Nephron (organoid): ENCODE measurements at regions not wholly inside any gene's neighbourhood (a gene's known extent, or its start where the extent isn't known, plus 50 kb on each side); places are given as distances from the start of the nearest gene placed in this dataset.
"Not testable (repeated sequence)": the region's sequence is repeated elsewhere in the genome, so short reads cannot be mapped to it uniquely, and the experiment has no call there.

Experiments used
- H3K27ac Mint-ChIP-seq, 3 experiments: 2 replicates each; pipeline ENCODE4 v1.8.0; 2020; ENCODE audit warnings: mixed read lengths in 3 of 3, mild to moderate bottlenecking in 2 of 3, moderate library complexity in 1 of 3
- H3K27me3 Mint-ChIP-seq: 2 replicates; pipeline ENCODE4 v1.8.0; 2021; ENCODE audit warnings: low read depth, mild to moderate bottlenecking, moderate library complexity, mixed read lengths
- H3K36me3 Mint-ChIP-seq: 2 replicates; pipeline ENCODE4 v1.8.0; 2020; ENCODE audit warnings: low read depth, mixed read lengths
- H3K4me1 Mint-ChIP-seq: 2 replicates; pipeline ENCODE4 v1.8.0; 2020; ENCODE audit warnings: mixed read lengths
- H3K4me3 Mint-ChIP-seq, 3 experiments: 2 replicates each; pipeline ENCODE4 v1.8.0; 2020; ENCODE audit warnings: mild to moderate bottlenecking in 3 of 3, mixed read lengths in 3 of 3, moderate library complexity in 2 of 3
- H3K9me3 Mint-ChIP-seq: 2 replicates; pipeline ENCODE4 v1.8.0; 2020; ENCODE audit warnings: mixed read lengths
- TF ChIP-seq, protein P1 (sequence below), 3 experiments: fragments of 200-600 bp; sonication (generic); IDR thresholded peaks; one replicate each; pipeline ENCODE4 v1.5.0; 2021; ENCODE audit warnings: antibody characterized with exemption in 3 of 3; ENCODE audit not compliant: unreplicated experiment in 3 of 3

DNA sequence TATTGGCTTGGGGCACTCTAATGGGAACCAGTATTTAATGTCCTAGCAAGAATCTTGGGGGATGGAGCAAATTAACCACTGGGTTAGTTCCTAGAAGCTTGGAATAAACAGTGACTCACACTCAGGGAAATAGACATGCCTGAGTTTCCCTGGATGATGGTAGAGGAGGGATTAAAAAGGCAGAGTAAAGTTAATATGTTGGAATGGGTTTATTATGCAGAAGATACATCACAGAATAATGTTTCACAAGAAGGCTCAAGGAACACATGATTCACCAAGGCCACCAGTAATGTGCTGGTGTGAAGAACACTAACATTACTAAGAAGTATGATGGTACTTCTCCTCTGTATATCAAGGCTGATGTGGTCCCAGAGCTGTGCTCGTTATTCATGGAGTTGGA lies 752.9 kb upstream of the SEMA6A start:
- no peak overlapping the region for H3K27ac Mint-ChIP-seq
- H3K4me1 Mint-ChIP-seq, result no peaks in the 10 kb centered on the region
- H3K4me3 Mint-ChIP-seq, result no peak overlapping the region
- H3K36me3 Mint-ChIP-seq, result peaks cover 3% of the 10 kb centered on the region
- no peaks in the 10 kb centered on the region for H3K27me3 Mint-ChIP-seq
- TF ChIP-seq, protein P1, sequence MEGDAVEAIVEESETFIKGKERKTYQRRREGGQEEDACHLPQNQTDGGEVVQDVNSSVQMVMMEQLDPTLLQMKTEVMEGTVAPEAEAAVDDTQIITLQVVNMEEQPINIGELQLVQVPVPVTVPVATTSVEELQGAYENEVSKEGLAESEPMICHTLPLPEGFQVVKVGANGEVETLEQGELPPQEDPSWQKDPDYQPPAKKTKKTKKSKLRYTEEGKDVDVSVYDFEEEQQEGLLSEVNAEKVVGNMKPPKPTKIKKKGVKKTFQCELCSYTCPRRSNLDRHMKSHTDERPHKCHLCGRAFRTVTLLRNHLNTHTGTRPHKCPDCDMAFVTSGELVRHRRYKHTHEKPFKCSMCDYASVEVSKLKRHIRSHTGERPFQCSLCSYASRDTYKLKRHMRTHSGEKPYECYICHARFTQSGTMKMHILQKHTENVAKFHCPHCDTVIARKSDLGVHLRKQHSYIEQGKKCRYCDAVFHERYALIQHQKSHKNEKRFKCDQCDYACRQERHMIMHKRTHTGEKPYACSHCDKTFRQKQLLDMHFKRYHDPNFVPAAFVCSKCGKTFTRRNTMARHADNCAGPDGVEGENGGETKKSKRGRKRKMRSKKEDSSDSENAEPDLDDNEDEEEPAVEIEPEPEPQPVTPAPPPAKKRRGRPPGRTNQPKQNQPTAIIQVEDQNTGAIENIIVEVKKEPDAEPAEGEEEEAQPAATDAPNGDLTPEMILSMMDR (IDR thresholded peaks at IDR 0.05; ENCODE audit: unreplicated experiment in 3 of 3), result no peak
- H3K9me3 Mint-ChIP-seq, result peaks cover 26% of the 10 kb centered on the region

DNA sequence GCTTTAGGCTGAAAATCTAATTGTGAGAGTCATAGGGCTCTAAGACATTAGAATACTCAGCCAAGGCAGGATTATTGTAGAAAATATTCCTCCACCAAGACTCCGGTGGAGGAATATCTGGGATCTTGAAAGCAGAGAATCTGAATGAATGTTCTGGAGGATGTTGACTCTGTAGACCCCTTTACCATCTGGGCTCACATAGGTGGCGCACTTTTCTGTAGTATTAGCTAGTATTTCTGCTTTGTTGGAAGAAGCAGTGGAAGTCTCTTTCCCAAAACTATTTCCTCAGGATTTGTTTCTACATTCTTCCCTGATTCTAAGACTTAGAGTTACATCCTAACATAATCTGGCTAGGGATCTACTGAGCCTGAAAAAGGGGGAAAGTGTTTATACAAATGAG lies 752.4 kb upstream of the SEMA6A start:
- no peaks in the 10 kb centered on the region for H3K27me3 Mint-ChIP-seq
- H3K4me1 Mint-ChIP-seq, result no peaks in the 10 kb centered on the region
- peaks cover 3% of the 10 kb centered on the region for H3K36me3 Mint-ChIP-seq
- no peak overlapping the region for H3K27ac Mint-ChIP-seq
- TF ChIP-seq, protein P1 (IDR thresholded peaks at IDR 0.05; ENCODE audit: unreplicated experiment in 3 of 3), result no peak
- no peak overlapping the region for H3K4me3 Mint-ChIP-seq
- H3K9me3 Mint-ChIP-seq, result peaks cover 26% of the 10 kb centered on the region

DNA sequence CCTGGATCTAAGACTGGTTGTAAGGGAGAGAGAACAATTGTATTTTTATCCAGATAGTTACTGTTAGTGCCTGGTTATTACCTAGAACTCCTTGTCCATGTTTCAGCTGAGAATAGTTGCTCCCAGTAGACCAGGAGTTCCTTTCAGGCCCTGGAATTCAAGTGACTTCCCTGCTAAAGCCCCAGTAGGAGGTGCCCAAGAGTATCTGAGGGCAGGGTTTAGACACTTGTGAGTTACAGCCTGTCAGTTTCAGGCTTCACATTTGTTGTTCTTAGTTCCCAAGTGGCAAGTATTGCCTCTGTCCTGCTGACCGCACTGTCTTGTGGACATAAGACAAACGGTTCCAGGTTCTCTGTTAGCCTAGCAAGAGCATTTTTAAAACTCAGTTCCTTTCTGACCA lies 743.9 kb upstream of the SEMA6A start:
- Mint-ChIP-seq H3K4me1 (peaks cover 5% of the 10 kb centered on the region), H3K27ac (no peak overlapping the region), H3K9me3 (no peaks in the 10 kb centered on the region), H3K36me3 (no peaks in the 10 kb centered on the region), H3K4me3 (no peak overlapping the region), H3K27me3 (no peaks in the 10 kb centered on the region)
- TF ChIP-seq, protein P1 (IDR thresholded peaks at IDR 0.05; ENCODE audit: unreplicated experiment in 3 of 3), result no peak

DNA sequence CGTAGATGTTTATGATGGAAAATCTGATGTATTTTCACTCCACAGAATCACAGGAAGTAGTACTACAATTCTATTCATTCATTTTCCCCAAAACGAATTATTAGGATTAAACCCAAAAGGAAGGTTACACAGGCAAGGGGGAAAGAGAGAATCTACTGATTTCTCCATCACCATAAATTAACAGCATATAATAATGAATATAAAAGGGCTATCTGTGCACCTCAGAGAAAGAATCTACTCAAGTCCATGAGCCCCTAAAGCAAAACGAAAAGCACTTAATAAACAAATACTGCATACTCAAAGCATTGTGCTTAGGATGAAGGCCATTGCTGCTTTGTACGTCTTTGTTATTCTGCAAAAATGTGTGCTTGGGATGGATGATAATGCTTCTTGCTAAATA lies 740.5 kb upstream of the SEMA6A start:
- Mint-ChIP-seq H3K27me3 (no peaks in the 10 kb centered on the region), H3K4me1 (peaks cover 5% of the 10 kb centered on the region), H3K27ac (no peak overlapping the region), H3K36me3 (no peaks in the 10 kb centered on the region), H3K4me3 (no peak overlapping the region), H3K9me3 (no peaks in the 10 kb centered on the region)
- TF ChIP-seq, protein P1 (IDR thresholded peaks at IDR 0.05; ENCODE audit: unreplicated experiment in 3 of 3), result no peak

DNA sequence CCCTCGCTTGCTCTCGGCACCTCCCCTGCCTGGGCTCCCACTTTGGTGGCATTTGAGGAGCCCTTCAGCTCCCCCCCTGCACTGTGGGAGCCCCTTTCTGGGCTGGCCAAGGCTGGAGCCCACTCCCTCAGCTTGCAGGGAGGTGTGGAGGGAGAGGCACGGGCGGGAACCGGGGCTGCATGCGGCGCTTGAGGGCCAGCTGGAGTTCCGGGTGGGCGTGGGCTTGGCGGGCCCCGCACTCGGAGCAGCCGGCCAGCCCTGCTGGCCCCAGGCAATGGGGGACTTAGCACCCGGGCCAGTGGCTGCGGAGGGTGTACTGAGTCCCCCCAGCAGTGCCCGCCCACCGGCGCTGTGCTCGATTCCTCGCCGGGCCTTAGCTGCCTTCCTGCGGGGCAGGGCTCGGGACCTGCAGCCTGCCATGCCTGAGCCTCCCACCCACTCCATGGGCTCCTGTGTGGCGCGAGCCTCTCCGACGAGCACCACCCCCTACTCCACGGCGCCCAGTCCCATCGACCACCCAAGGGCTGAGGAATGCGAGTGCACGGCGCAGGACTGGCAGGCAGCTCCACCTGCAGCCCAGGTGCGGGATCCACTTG lies 730.0 kb upstream of the SEMA6A start:
- not testable (repeated sequence) for H3K27ac Mint-ChIP-seq
- peaks cover 13% of the 10 kb centered on the region for H3K4me1 Mint-ChIP-seq

DNA sequence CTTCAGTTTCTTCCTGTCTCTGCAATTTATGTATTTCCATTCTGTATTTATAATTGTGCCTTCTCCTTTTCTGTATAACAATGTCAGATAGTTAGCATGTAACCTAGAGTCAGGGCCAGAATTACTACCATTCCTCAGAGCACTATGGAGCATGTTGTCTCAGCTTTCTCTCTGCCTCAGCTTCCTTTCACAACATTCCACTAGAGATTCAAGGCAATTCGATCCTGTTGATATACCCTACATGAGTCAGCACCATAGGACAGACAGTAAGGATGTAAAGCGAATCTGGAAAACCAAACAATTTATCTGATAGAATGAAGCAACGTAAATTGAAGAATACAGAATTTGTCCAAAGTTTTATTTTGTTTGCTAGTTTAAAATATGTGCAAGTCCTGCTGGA lies 728.3 kb upstream of the SEMA6A start:
- peak overlapping the region in 1 of 3 experiments; percentile 11 for H3K27ac Mint-ChIP-seq
- H3K4me1 Mint-ChIP-seq, result peaks cover 30% of the 10 kb centered on the region
- H3K9me3 Mint-ChIP-seq, result peaks cover 2% of the 10 kb centered on the region
- H3K36me3 Mint-ChIP-seq, result no peaks in the 10 kb centered on the region
- TF ChIP-seq, protein P1 (IDR thresholded peaks at IDR 0.05; ENCODE audit: unreplicated experiment in 3 of 3), result no peak
- no peaks in the 10 kb centered on the region for H3K27me3 Mint-ChIP-seq
- H3K4me3 Mint-ChIP-seq, result no peak overlapping the region

More for the DNA sequence above, 730.0 kb upstream of the SEMA6A start:
- H3K27me3 Mint-ChIP-seq, H3K9me3 Mint-ChIP-seq, H3K36me3 Mint-ChIP-seq, H3K4me3 Mint-ChIP-seq: not testable (repeated sequence)
